ENCODE measurements at regions not wholly inside any gene's neighbourhood (a gene's known extent, or its start where the extent isn't known, plus 50 kb on each side); places are given as distances from the start of the nearest gene placed in this dataset.

DNA sequence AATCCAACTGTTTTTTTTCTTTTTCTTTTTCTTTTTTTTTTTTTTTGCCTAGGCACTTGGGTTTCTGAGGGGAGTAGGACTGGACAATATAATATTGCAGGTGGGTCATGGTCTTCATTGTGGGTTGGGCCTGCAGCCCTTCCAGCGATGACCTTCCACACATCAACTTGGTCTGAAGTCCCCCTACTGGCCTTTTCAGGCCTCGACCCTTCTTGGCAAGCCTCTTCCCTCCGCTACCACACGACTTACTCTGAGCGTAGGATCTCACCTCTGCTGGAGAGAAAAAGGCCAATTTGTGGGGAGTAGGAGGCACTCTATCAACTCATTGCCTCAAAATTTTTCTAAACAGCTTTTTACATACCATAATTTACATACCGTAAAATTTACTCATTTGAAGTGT, 51.1 kb upstream of the GRIK3 start:
- no peaks in the 10 kb centered on the region for H4K20me1 ChIP-seq (ENCODE audit: insufficient read depth, low read depth, low read length)
- H3K79me2 ChIP-seq (ENCODE audit: low read length): no peaks in the 10 kb centered on the region
- H3K9me2 ChIP-seq (replicated peaks; ENCODE audit: insufficient read depth, low read length): no peaks in the 10 kb centered on the region
- H3K36me3 ChIP-seq (ENCODE audit: insufficient read depth, low read length): no peaks in the 10 kb centered on the region
- H3K27ac ChIP-seq (ENCODE audit: low read length): no peak overlapping the region
- no peak overlapping the region for H3K9ac ChIP-seq (ENCODE audit: low read length)
- no peak for DNase-seq
- no peaks in the 10 kb centered on the region for H3K27me3 ChIP-seq (ENCODE audit: low read length)
- no peak overlapping the region for H2AFZ ChIP-seq (ENCODE audit: low read length)
- H3K4me1 ChIP-seq (ENCODE audit: low read length): no peaks in the 10 kb centered on the region
- H3K4me3 ChIP-seq (ENCODE audit: low read length): no peak overlapping the region
- no peak overlapping the region for H3K4me2 ChIP-seq (ENCODE audit: low read depth, low read length, poor library complexity, severe bottlenecking)
- no peaks in the 10 kb centered on the region for H3K9me3 ChIP-seq (ENCODE audit: low read length)

DNA sequence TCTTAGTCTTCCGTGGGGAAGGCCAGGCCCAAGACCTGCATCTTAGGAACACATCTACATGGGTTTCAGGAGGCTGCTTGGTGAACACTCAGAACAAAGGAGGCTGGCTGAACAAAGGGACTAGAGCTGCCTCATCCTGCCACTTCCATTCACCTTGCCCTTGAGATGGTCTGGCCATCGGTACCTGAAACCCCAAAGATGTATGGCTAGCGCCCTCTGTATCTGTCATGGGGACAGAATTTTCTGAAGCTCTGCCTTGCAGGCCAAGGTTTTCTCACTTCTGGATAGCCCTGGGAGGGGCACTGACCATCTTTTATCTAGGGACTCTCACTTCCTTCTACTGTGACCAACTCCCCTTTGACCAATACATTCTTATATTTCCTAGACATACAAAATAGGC, 55.4 kb upstream of the GRIK3 start:
- no peak overlapping the region for H2AFZ ChIP-seq (ENCODE audit: low read length)

GRCh38 chr1:37090671-37091070, 56.4 kb upstream of the GRIK3 start:
- H3K27ac ChIP-seq (ENCODE audit: low read length): no peak overlapping the region
- H3K79me2 ChIP-seq (ENCODE audit: low read length): no peaks in the 10 kb centered on the region
- H3K9me3 ChIP-seq (ENCODE audit: low read length): no peaks in the 10 kb centered on the region
- H3K4me3 ChIP-seq (ENCODE audit: low read length): no peak overlapping the region
- no peak overlapping the region for H2AFZ ChIP-seq (ENCODE audit: low read length)
- H3K4me2 ChIP-seq (ENCODE audit: low read depth, low read length, poor library complexity, severe bottlenecking): no peak overlapping the region
- no peaks in the 10 kb centered on the region for H3K9me2 ChIP-seq (replicated peaks; ENCODE audit: insufficient read depth, low read length)
- no peaks in the 10 kb centered on the region for H3K27me3 ChIP-seq (ENCODE audit: low read length)
- no peak for DNase-seq
- H4K20me1 ChIP-seq (ENCODE audit: insufficient read depth, low read depth, low read length): no peaks in the 10 kb centered on the region
- H3K36me3 ChIP-seq (ENCODE audit: insufficient read depth, low read length): no peaks in the 10 kb centered on the region
- H3K4me1 ChIP-seq (ENCODE audit: low read length): peaks cover 13% of the 10 kb centered on the region
- H3K9ac ChIP-seq (ENCODE audit: low read length): no peak overlapping the region

More for the DNA sequence above, 55.4 kb upstream of the GRIK3 start:
- Histone ChIP-seq H3K4me2 (ENCODE audit: low read depth, low read length, poor library complexity, severe bottlenecking) (no peak overlapping the region), H3K36me3 (ENCODE audit: insufficient read depth, low read length) (no peaks in the 10 kb centered on the region), H4K20me1 (ENCODE audit: insufficient read depth, low read depth, low read length) (no peaks in the 10 kb centered on the region), H3K4me3 (ENCODE audit: low read length) (no peak overlapping the region), H3K27me3 (ENCODE audit: low read length) (no peaks in the 10 kb centered on the region), H3K4me1 (ENCODE audit: low read length) (peaks cover 10% of the 10 kb centered on the region), H3K9me2 (replicated peaks; ENCODE audit: insufficient read depth, low read length) (no peaks in the 10 kb centered on the region), H3K9me3 (ENCODE audit: low read length) (no peaks in the 10 kb centered on the region), H3K79me2 (ENCODE audit: low read length) (no peaks in the 10 kb centered on the region), H3K9ac (ENCODE audit: low read length) (no peak overlapping the region), H3K27ac (ENCODE audit: low read length) (no peak overlapping the region)
- no peak for DNase-seq

DNA sequence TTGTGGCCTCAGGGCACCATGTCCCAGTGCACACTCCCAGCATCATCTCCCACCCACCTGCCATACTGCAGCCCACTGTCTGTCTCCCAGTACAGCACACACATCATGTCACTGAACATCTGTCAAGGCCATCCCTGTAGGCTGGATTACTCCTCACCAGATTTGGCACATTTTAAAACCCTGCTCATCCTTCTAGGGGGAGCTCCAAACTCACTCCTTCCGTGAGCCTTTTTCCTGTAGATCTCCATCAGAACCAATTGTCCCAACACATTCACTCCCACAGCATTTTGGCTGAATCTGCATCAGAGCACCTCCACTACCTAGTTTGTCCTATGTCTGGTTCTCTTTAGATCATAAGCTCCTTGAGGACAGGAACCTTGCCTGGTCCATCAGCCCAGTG, 58.6 kb upstream of the GRIK3 start:
- no peak overlapping the region for H2AFZ ChIP-seq (ENCODE audit: low read length)
- peaks cover 13% of the 10 kb centered on the region for H3K4me1 ChIP-seq (ENCODE audit: low read length)
- no peaks in the 10 kb centered on the region for H3K9me2 ChIP-seq (replicated peaks; ENCODE audit: insufficient read depth, low read length)
- H4K20me1 ChIP-seq (ENCODE audit: insufficient read depth, low read depth, low read length): no peaks in the 10 kb centered on the region
- no peaks in the 10 kb centered on the region for H3K79me2 ChIP-seq (ENCODE audit: low read length)
- H3K27me3 ChIP-seq (ENCODE audit: low read length): no peaks in the 10 kb centered on the region
- H3K9me3 ChIP-seq (ENCODE audit: low read length): no peaks in the 10 kb centered on the region
- H3K4me2 ChIP-seq (ENCODE audit: low read depth, low read length, poor library complexity, severe bottlenecking): no peak overlapping the region
- H3K36me3 ChIP-seq (ENCODE audit: insufficient read depth, low read length): no peaks in the 10 kb centered on the region
- H3K27ac ChIP-seq (ENCODE audit: low read length): no peak overlapping the region
- no peak overlapping the region for H3K4me3 ChIP-seq (ENCODE audit: low read length)
- no peak for DNase-seq
- H3K9ac ChIP-seq (ENCODE audit: low read length): no peak overlapping the region

GRCh38 chr1:37094302-37094701, 60.0 kb upstream of the GRIK3 start:
- H3K4me3 ChIP-seq (ENCODE audit: low read length): no peak overlapping the region
- no peaks in the 10 kb centered on the region for H3K79me2 ChIP-seq (ENCODE audit: low read length)
- H3K9me2 ChIP-seq (replicated peaks; ENCODE audit: insufficient read depth, low read length): no peaks in the 10 kb centered on the region
- no peaks in the 10 kb centered on the region for H3K27me3 ChIP-seq (ENCODE audit: low read length)
- H3K9me3 ChIP-seq (ENCODE audit: low read length): no peaks in the 10 kb centered on the region
- no peak overlapping the region for H2AFZ ChIP-seq (ENCODE audit: low read length)
- peak overlapping the region; percentile 20 for H3K4me2 ChIP-seq (ENCODE audit: low read depth, low read length, poor library complexity, severe bottlenecking)
- no peaks in the 10 kb centered on the region for H3K36me3 ChIP-seq (ENCODE audit: insufficient read depth, low read length)
- H3K27ac ChIP-seq (ENCODE audit: low read length): no peak overlapping the region
- no peak overlapping the region for H3K9ac ChIP-seq (ENCODE audit: low read length)
- no peaks in the 10 kb centered on the region for H4K20me1 ChIP-seq (ENCODE audit: insufficient read depth, low read depth, low read length)
- H3K4me1 ChIP-seq (ENCODE audit: low read length): peaks cover 13% of the 10 kb centered on the region
- DNase-seq: peak; percentile 66

- no peak overlapping the region for H2AFZ ChIP-seq (ENCODE audit: low read length)
- H3K36me3 ChIP-seq (ENCODE audit: insufficient read depth, low read length): no peaks in the 10 kb centered on the region
- H3K4me2 ChIP-seq (ENCODE audit: low read depth, low read length, poor library complexity, severe bottlenecking): no peak overlapping the region
- peaks cover 13% of the 10 kb centered on the region for H3K4me1 ChIP-seq (ENCODE audit: low read length)
- H3K4me3 ChIP-seq (ENCODE audit: low read length): no peak overlapping the region
- no peaks in the 10 kb centered on the region for H3K9me3 ChIP-seq (ENCODE audit: low read length)
- H3K9me2 ChIP-seq (replicated peaks; ENCODE audit: insufficient read depth, low read length): no peaks in the 10 kb centered on the region
- no peaks in the 10 kb centered on the region for H3K27me3 ChIP-seq (ENCODE audit: low read length)
- no peaks in the 10 kb centered on the region for H3K79me2 ChIP-seq (ENCODE audit: low read length)
- no peaks in the 10 kb centered on the region for H4K20me1 ChIP-seq (ENCODE audit: insufficient read depth, low read depth, low read length)
- H3K27ac ChIP-seq (ENCODE audit: low read length): no peak overlapping the region
- peak; percentile 79 for DNase-seq
- H3K9ac ChIP-seq (ENCODE audit: low read length): no peak overlapping the region
Measured at GRCh38 chr1:37096523-37096922, 62.2 kb upstream of the GRIK3 start.

DNA sequence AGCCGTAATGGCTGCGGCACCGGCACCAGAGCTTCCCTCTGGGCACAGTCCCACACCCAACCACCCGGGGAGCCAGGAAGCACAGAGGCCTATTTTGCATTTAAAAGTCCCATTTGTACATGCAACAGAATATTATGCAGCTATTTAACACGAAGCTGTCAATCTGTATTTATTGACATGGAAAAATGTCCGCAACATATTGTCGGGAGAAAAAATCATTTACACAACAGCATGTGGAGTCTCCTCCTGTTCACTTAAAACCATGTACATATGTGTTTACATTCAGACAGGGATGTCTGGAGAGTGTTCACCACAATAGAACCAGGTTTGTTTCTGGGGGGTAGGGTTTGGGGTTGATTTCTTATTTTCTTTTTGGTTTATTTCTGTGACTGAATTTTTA, 63.4 kb upstream of the GRIK3 start:
- no peaks in the 10 kb centered on the region for H3K9me2 ChIP-seq (replicated peaks; ENCODE audit: insufficient read depth, low read length)
- H3K4me2 ChIP-seq (ENCODE audit: low read depth, low read length, poor library complexity, severe bottlenecking): no peak overlapping the region
- DNase-seq: no peak
- no peaks in the 10 kb centered on the region for H3K9me3 ChIP-seq (ENCODE audit: low read length)
- no peaks in the 10 kb centered on the region for H4K20me1 ChIP-seq (ENCODE audit: insufficient read depth, low read depth, low read length)
- no peaks in the 10 kb centered on the region for H3K79me2 ChIP-seq (ENCODE audit: low read length)
- H2AFZ ChIP-seq (ENCODE audit: low read length): no peak overlapping the region
- H3K27me3 ChIP-seq (ENCODE audit: low read length): no peaks in the 10 kb centered on the region
- no peak overlapping the region for H3K9ac ChIP-seq (ENCODE audit: low read length)
- no peak overlapping the region for H3K4me3 ChIP-seq (ENCODE audit: low read length)
- no peak overlapping the region for H3K27ac ChIP-seq (ENCODE audit: low read length)
- H3K4me1 ChIP-seq (ENCODE audit: low read length): peaks cover 13% of the 10 kb centered on the region
- no peaks in the 10 kb centered on the region for H3K36me3 ChIP-seq (ENCODE audit: insufficient read depth, low read length)

DNA sequence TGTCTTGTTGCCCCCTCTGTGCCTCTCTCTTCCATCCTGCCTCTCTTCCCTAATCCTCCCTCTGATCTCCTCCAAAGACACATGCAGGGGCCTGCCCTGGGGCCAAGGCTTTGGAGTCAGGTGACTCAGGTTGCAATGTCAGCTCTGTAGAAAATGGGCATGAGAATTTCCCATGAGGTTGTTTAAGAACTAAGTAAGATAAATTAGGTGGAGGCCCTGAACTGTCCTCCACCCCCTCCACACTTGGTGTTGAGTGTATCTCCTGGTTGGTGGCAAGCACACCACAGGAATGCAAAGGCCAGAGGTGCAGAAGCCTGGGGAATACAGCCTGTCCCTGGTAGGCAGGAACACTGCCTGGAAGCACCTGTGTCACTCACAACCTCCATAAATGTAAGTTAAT, 63.9 kb upstream of the GRIK3 start:
- Histone ChIP-seq H4K20me1 (ENCODE audit: insufficient read depth, low read depth, low read length) (no peaks in the 10 kb centered on the region), H2AFZ (ENCODE audit: low read length) (no peak overlapping the region), H3K4me3 (ENCODE audit: low read length) (no peak overlapping the region), H3K4me1 (ENCODE audit: low read length) (peaks cover 13% of the 10 kb centered on the region), H3K9me2 (replicated peaks; ENCODE audit: insufficient read depth, low read length) (no peaks in the 10 kb centered on the region), H3K4me2 (ENCODE audit: low read depth, low read length, poor library complexity, severe bottlenecking) (no peak overlapping the region), H3K9me3 (ENCODE audit: low read length) (no peaks in the 10 kb centered on the region), H3K9ac (ENCODE audit: low read length) (no peak overlapping the region), H3K27ac (ENCODE audit: low read length) (no peak overlapping the region), H3K36me3 (ENCODE audit: insufficient read depth, low read length) (no peaks in the 10 kb centered on the region), H3K79me2 (ENCODE audit: low read length) (no peaks in the 10 kb centered on the region), H3K27me3 (ENCODE audit: low read length) (no peaks in the 10 kb centered on the region)
- DNase-seq: no peak

- H3K36me3 ChIP-seq (ENCODE audit: insufficient read depth, low read length): no peaks in the 10 kb centered on the region
Measured at GRCh38 chr1:37100310-37100709, 66.0 kb upstream of the GRIK3 start.

More at GRCh38 chr1:37100310-37100709, 66.0 kb upstream of the GRIK3 start:
- H3K79me2 ChIP-seq (ENCODE audit: low read length): no peaks in the 10 kb centered on the region
- no peaks in the 10 kb centered on the region for H3K9me2 ChIP-seq (replicated peaks; ENCODE audit: insufficient read depth, low read length)
- H3K9me3 ChIP-seq (ENCODE audit: low read length): no peaks in the 10 kb centered on the region
- no peaks in the 10 kb centered on the region for H4K20me1 ChIP-seq (ENCODE audit: insufficient read depth, low read depth, low read length)
- DNase-seq: no peak
- no peak overlapping the region for H3K27ac ChIP-seq (ENCODE audit: low read length)
- no peaks in the 10 kb centered on the region for H3K4me1 ChIP-seq (ENCODE audit: low read length)
- no peak overlapping the region for H3K9ac ChIP-seq (ENCODE audit: low read length)
- no peaks in the 10 kb centered on the region for H3K27me3 ChIP-seq (ENCODE audit: low read length)
- H3K4me3 ChIP-seq (ENCODE audit: low read length): no peak overlapping the region
- H2AFZ ChIP-seq (ENCODE audit: low read length): no peak overlapping the region
- no peak overlapping the region for H3K4me2 ChIP-seq (ENCODE audit: low read depth, low read length, poor library complexity, severe bottlenecking)
